ENCODE measurements at regions not wholly inside any gene's neighbourhood (a gene's known extent, or its start where the extent isn't known, plus 50 kb on each side); places are given as distances from the start of the nearest gene placed in this dataset.

- no peak for TF ChIP-seq ZNF574 (CRISPR knock-in tag; IDR thresholded peaks at IDR 0.05)
These were observed 953.0 kb downstream of the AMY1C start (continued) for GRCh38 chr1:104702731-104703130.

- H3K4me3 ChIP-seq (replicated peaks in 1 of 3; ENCODE audit: insufficient read depth in 1 of 3, low read depth in 2 of 3, low read length in 3 of 3) = peak overlapping the region; percentile 46 to 71 (median 58)
- H3K36me3 ChIP-seq (replicated peaks in 1 of 2; ENCODE audit: control insufficient read depth in 1 of 2, insufficient read depth in 2 of 2, low read length in 2 of 2) = no peaks in the 10 kb centered on the region
- in situ Hi-C loops (cut with HindIII; ENCODE audit: extremely low pct_ligation_motif_present, low pct_unique_long_range_greater_than_20kb) (no loop called here), intact Hi-C loops (cut with micrococcal nuclease; ENCODE audit: unreplicated experiment) (no loop called here)
- H3K27ac ChIP-seq (ENCODE audit: extremely low read length, insufficient read depth, low read length) = no peak overlapping the region
- H3K9me3 ChIP-seq (ENCODE audit: low read length) = no peaks in the 10 kb centered on the region; the same call in 1 of the 2 replicates
- no peak for FAIRE-seq
- H3K4me1 ChIP-seq (ENCODE audit: insufficient read depth, low read length) = no peaks in the 10 kb centered on the region
- no peaks in the 10 kb centered on the region for H3K79me2 ChIP-seq (ENCODE audit: insufficient read depth, low read length)
- ChIA-PET POLR2A (no interaction called here), CTCF (ENCODE audit: low intra/inter-chr PET ratio, low total read pairs) (no interaction called here)
- peak overlapping the region; percentile 80 for H3K4me2 ChIP-seq (ENCODE audit: low read depth, low read length)
- ATAC-seq = no peak; the same call in 2 of the 3 replicates
- no peaks in the 10 kb centered on the region; a peak in 1 of 5 replicates for H3K27me3 ChIP-seq (ENCODE audit: control insufficient read depth in 1 of 2, insufficient read depth in 2 of 2, low read length in 2 of 2)
- no TSS peak for BruUV-seq (replicated peaks)
- TF ChIP-seq NFYC (CRISPR knock-in tag; IDR thresholded peaks at IDR 0.05) (peak; percentile 26; the same call in 1 of the 2 replicates), IRF2 (CRISPR knock-in tag; IDR thresholded peaks at IDR 0.05) (peak; percentile 99), ZNF672 (CRISPR knock-in tag; IDR thresholded peaks at IDR 0.05) (no peak), EHMT2 (IDR thresholded peaks at IDR 0.05; ENCODE audit: borderline replicate concordance, low read depth, low read length) (0 out of 2 replicates have a peak, but pooled peaks have one; percentile 20), IRF1 (CRISPR knock-in tag; IDR thresholded peaks at IDR 0.05; ENCODE audit: low read depth) (0 out of 2 replicates have a peak, but pooled peaks have one; percentile 19), KDM3A (CRISPR knock-in tag; IDR thresholded peaks at IDR 0.05; ENCODE audit: low read depth) (no peak), CREB1 (IDR thresholded peaks at IDR 0.05) (no peak), CREB1 (CRISPR knock-in tag; IDR thresholded peaks at IDR 0.05) (peak; percentile 54), ZNF790 (CRISPR knock-in tag; IDR thresholded peaks at IDR 0.05; ENCODE audit: borderline replicate concordance) (no peak), NFYB (CRISPR knock-in tag; IDR thresholded peaks at IDR 0.05) (peak; percentile 45; the same call in 1 of the 2 replicates)
- DNase-seq (ENCODE audit: low spot score) = peak; percentile 37
- peak overlapping the region; percentile 86 for H2AFZ ChIP-seq (ENCODE audit: low read length)
- no peaks in the 10 kb centered on the region for H4K20me1 ChIP-seq (ENCODE audit: insufficient read depth, low read length)
- no peak overlapping the region for H3K9ac ChIP-seq (ENCODE audit: insufficient read depth, low read depth, low read length)
- WGBS (ENCODE audit: low lambda C conversion rate) = 37% methylated on average over 9 of the region's 9 CpGs
These were observed 957.0 kb downstream of the AMY1C start for GRCh38 chr1:104706631-104707147.
